ENCODE measurements at regions not wholly inside any gene's neighbourhood (a gene's known extent, or its start where the extent isn't known, plus 50 kb on each side); places are given as distances from the start of the nearest gene placed in this dataset.

DNA sequence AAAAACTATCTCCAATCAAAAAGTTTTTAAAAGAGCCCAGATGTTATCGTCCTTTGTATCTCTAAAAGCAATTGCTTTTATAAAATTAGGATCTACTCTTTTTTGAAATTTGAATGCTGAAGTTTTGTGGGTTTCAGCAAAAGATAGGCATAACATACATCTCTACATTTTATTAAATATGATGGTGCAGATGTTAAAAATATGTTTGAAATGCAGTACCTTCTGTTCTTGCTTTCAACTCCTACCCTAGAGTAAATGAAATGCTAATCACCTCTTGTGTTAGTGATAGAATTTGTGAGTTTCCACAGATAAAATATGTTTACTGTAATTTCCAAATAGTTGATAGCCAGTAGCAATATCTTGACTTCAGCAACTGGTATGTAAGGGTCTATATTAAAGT, 95.7 kb upstream of the VPREB1 start:
- Mint-ChIP-seq H3K4me3 (no peak overlapping the region), H3K27me3 (peaks cover 71% of the 10 kb centered on the region), H3K9me3 (no peaks in the 10 kb centered on the region), H3K27ac (no peak overlapping the region), H3K4me1 (ENCODE audit: unreplicated experiment) (no peaks in the 10 kb centered on the region), H3K36me3 (no peaks in the 10 kb centered on the region)
- no peak for TF ChIP-seq CTCF (conservative IDR thresholded peaks at IDR 0.05)
- DNase-seq (ENCODE audit: extremely low spot score, unreplicated experiment), result no peak

DNA sequence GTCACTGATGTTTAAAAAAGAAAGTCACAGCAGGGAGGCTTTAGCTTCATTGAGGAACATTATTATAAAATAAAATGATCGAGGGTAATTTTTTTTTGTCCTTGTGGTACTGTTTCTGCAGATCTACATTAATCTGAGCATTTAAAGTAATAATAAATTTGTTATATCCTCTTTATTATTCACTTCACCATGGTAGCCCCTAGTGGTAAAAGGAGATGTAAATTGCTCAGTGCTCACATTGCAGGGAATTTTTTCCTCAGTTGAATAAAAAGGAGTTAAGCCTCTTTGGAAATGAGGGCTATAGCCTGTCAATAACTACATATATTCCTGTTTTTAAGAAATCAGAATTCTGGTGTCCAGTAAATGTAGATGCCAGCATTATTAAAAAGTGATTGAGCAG, 99.7 kb upstream of the VPREB1 start:
- no peaks in the 10 kb centered on the region for H3K4me1 Mint-ChIP-seq (ENCODE audit: unreplicated experiment)
- peaks cover 76% of the 10 kb centered on the region for H3K27me3 Mint-ChIP-seq

DNA sequence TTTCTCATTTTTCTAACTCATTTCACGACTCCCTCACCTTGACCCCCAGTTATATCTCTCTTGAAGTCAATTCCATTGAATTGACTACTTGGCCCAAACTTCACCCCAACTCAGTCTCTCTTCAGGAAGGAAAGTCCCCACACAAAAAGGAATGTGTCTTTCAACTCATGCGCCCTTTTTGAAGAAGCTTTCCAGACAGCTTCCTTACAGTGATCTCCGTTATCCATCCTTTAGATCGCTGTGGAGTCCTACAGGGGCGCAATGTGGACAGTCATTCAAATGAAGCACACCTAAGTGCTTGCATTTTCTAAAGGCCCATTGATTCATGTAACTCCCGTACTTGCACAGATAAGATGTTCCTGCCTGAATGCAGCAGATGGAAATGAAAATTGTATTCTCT, 101.1 kb upstream of the VPREB1 start:
- Mint-ChIP-seq H3K27me3 (peaks cover 69% of the 10 kb centered on the region), H3K36me3 (no peaks in the 10 kb centered on the region), H3K4me3 (no peak overlapping the region), H3K27ac (no peak overlapping the region), H3K4me1 (ENCODE audit: unreplicated experiment) (no peaks in the 10 kb centered on the region), H3K9me3 (no peaks in the 10 kb centered on the region)
- DNase-seq (ENCODE audit: extremely low spot score, unreplicated experiment), result no peak
- TF ChIP-seq CTCF (conservative IDR thresholded peaks at IDR 0.05), result no peak

More for the DNA sequence above, 99.7 kb upstream of the VPREB1 start:
- no peaks in the 10 kb centered on the region for H3K36me3 Mint-ChIP-seq
- peak; percentile 52 for TF ChIP-seq CTCF (conservative IDR thresholded peaks at IDR 0.05)
- DNase-seq (ENCODE audit: extremely low spot score, unreplicated experiment), result no peak
- H3K4me3 Mint-ChIP-seq, result no peak overlapping the region
- no peak overlapping the region for H3K27ac Mint-ChIP-seq
- no peaks in the 10 kb centered on the region for H3K9me3 Mint-ChIP-seq

DNA sequence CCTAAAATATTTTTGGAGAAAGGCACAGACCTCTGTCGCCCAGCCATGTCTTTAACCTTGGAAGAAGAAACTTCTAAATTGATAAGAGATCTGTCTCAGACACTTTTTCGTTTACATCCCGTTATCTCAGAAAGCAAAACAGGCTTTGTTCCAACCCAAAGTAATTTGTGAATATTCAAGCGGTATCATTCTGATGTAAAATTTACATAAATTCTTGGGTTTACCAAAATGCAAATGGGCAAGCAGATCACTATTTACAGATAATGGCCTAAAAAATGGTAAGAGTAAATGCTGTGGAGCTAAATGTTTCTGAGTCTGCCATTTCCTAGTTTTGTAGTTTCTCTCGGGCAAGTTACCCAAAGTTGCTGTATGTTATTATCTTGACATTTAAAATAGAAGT, 101.9 kb upstream of the VPREB1 start:
- no peaks in the 10 kb centered on the region for H3K9me3 Mint-ChIP-seq
- no peak for DNase-seq (ENCODE audit: extremely low spot score, unreplicated experiment)
- peaks cover 62% of the 10 kb centered on the region for H3K27me3 Mint-ChIP-seq
- TF ChIP-seq CTCF (conservative IDR thresholded peaks at IDR 0.05), result no peak
- H3K4me1 Mint-ChIP-seq (ENCODE audit: unreplicated experiment), result no peaks in the 10 kb centered on the region
- H3K36me3 Mint-ChIP-seq, result no peaks in the 10 kb centered on the region
- no peak overlapping the region for H3K4me3 Mint-ChIP-seq
- no peak overlapping the region for H3K27ac Mint-ChIP-seq

DNA sequence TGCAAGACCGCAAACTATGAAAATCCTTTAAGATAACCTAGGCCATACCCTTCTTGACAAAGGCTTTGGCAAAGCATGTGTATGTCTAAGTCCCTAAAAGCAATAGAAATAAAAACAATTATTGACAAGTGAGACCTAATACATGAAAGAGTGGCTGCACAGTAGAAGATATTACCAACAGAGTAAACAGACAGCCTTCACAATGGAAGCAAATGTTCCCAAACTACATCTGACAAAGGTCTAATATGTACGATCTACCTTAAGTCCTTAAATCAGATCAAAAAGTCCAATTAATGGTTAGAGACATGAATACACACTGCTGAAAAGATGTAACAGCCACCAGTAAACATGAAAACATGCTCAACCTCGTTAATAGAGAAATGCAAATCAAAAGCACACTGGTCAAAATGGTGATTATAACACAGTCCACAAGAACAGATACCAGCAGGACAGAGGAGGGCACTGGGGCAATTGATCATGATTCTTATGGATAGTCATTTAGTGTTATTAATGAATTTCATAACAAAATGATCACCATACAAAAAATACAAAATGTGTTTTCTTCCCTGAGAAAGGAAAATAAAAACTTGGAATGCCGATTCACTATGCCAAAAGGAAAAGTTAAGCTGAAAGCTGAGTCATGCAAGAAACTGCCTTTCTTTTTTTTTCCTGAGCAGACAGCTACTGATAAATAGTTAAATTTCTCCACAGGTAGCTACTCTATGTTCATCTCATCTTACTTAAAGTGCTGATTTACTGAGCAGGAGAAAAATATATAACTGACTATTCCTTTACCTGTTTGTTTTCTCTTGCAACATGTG, 102.6 kb upstream of the VPREB1 start:
- TF ChIP-seq CTCF (conservative IDR thresholded peaks at IDR 0.05), result no peak
- H3K4me1 Mint-ChIP-seq (ENCODE audit: unreplicated experiment), result no peaks in the 10 kb centered on the region
- no peaks in the 10 kb centered on the region for H3K36me3 Mint-ChIP-seq
- no peaks in the 10 kb centered on the region for H3K9me3 Mint-ChIP-seq
- DNase-seq (ENCODE audit: extremely low spot score, unreplicated experiment), result no peak
- peaks cover 58% of the 10 kb centered on the region for H3K27me3 Mint-ChIP-seq
- no peak overlapping the region for H3K27ac Mint-ChIP-seq
- H3K4me3 Mint-ChIP-seq, result no peak overlapping the region

All from type B pancreatic cell (in vitro differentiated cells).